Activated naive CD4-positive, alpha-beta T cell treated with anti-CD3 and anti-CD28 coated beads for 36 hours (primary cell): ENCODE measurements at regions not wholly inside any gene's neighbourhood (a gene's known extent, or its start where the extent isn't known, plus 50 kb on each side); places are given as distances from the start of the nearest gene placed in this dataset.

Source experiments
- CTCF ChIA-PET: fragments of 350-600 bp; sonication (Branson Sonifier 250); formaldehyde crosslinking; loops from one replicate; lab custom pipeline; 2021; ENCODE audit warnings: antibody characterized with exemption; lab: Charles Lee
- DNase-seq: peaks from one replicate; pipeline ENCODE4 v3.0.0-alpha.2; 2020
- H3K27ac Mint-ChIP-seq: one replicate; pipeline ENCODE4 v1.8.0; 2021; ENCODE audit warnings: mild to moderate bottlenecking, mixed read lengths
- H3K27me3 Mint-ChIP-seq: one replicate; pipeline ENCODE4 v1.8.0; 2021; ENCODE audit warnings: low read depth, mixed read lengths
- H3K36me3 Mint-ChIP-seq: one replicate; pipeline ENCODE4 v1.8.0; 2021; ENCODE audit warnings: low read depth, mixed read lengths
- H3K4me1 Mint-ChIP-seq: one replicate; pipeline ENCODE4 v1.8.0; 2021; ENCODE audit warnings: low read depth, mixed read lengths
- H3K4me3 Mint-ChIP-seq: one replicate; pipeline ENCODE4 v1.8.0; 2021; ENCODE audit warnings: mild to moderate bottlenecking, moderate library complexity, mixed read lengths
- H3K9me3 Mint-ChIP-seq: one replicate; pipeline ENCODE4 v1.8.0; 2021; ENCODE audit warnings: mixed read lengths
- intact Hi-C: fragments of 100-400 bp; cut with micrococcal nuclease; formaldehyde crosslinking; loops from one replicate; pipeline ENCODE4 v1.15.1; 2023

- CTCF ChIA-PET, result no interaction called here
- Mint-ChIP-seq H3K36me3 (no peaks in the 10 kb centered on the region), H3K27ac (no peak overlapping the region), H3K4me3 (no peak overlapping the region), H3K4me1 (no peaks in the 10 kb centered on the region), H3K27me3 (no peaks in the 10 kb centered on the region), H3K9me3 (peaks cover 2% of the 10 kb centered on the region)
- intact Hi-C loops, result no loop called here
- DNase-seq, result no peak
Observed at GRCh38 chr4:124945422-124945821, 232.9 kb upstream of the ANKRD50 start.

DNA sequence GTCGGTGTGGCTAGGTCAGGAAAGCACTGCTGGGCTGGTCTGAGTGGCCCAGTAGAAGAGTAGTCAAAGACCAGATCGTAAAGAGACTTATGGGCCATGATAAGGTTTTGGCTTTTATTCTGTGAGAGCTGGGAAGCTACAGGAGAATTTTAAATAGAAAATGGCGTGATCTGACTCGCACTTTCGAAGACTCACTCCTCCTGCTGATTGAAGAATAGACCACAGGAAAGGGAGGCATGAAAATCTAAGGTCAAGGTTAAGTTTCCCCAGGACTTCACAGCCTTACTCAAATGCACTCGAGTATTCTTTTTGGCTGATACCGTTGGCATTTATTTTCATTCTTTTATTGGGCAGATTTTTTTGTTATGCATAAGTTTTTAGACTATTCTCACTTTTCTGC, 231.4 kb upstream of the ANKRD50 start:
- Mint-ChIP-seq H3K27me3 (no peaks in the 10 kb centered on the region), H3K4me3 (no peak overlapping the region), H3K36me3 (no peaks in the 10 kb centered on the region), H3K27ac (no peak overlapping the region), H3K9me3 (peaks cover 2% of the 10 kb centered on the region), H3K4me1 (no peaks in the 10 kb centered on the region)
- CTCF ChIA-PET, result interaction anchor here (0.6 kb wide), 1 partner anchor 159 kb away, joined by 3 read pairs; no protein-coding TSS in a partner anchor
- intact Hi-C loops, result no loop called here
- no peak for DNase-seq

DNA sequence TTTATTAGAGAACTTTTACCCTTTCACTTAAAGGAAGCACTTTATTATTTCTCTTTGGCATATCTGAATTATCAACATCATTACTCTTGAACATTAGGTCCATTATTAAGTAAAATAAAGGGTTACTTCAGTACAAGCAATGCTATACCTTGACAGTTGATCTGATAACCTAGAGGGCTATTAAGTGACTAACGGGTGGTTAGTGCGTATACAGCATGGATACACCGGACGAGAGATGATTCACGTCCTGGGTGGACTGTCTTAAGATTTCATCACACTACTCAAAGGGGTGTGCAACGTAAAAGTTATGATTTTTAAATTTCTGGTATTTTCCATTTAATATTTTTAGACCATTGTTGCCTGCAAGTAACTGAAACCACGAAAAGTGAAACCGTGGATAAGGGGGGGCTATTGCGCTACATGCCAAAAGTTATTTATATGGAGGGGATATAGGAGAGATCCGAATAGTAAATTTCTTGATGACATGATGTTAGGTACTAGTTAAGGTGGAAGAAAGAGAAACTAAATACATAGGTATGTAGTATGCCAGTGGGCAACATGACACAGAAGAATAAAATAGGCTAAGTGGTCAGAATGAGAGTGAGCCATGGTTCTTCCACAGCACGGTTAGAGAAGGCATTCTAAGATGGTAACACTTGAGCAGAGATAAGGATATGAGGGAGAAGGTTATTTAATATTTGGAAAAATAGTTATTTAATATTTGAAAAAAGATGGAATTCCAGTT, 230.8 kb upstream of the ANKRD50 start:
- intact Hi-C loops, result no loop called here
- H3K4me1 Mint-ChIP-seq, result no peaks in the 10 kb centered on the region
- H3K27ac Mint-ChIP-seq, result no peak overlapping the region
- H3K36me3 Mint-ChIP-seq, result no peaks in the 10 kb centered on the region
- CTCF ChIA-PET, result no interaction called here
- H3K9me3 Mint-ChIP-seq, result peaks cover 2% of the 10 kb centered on the region
- DNase-seq, result no peak
- no peaks in the 10 kb centered on the region for H3K27me3 Mint-ChIP-seq
- H3K4me3 Mint-ChIP-seq, result no peak overlapping the region

GRCh38 chr4:124941267-124941666, 228.7 kb upstream of the ANKRD50 start:
- intact Hi-C loops, result no loop called here
- Mint-ChIP-seq H3K27ac (no peak overlapping the region), H3K27me3 (no peaks in the 10 kb centered on the region), H3K9me3 (peaks cover 3% of the 10 kb centered on the region), H3K36me3 (no peaks in the 10 kb centered on the region), H3K4me3 (no peak overlapping the region), H3K4me1 (no peaks in the 10 kb centered on the region)
- CTCF ChIA-PET, result no interaction called here
- DNase-seq, result no peak

GRCh38 chr4:124940387-124940786, 227.9 kb upstream of the ANKRD50 start:
- CTCF ChIA-PET, result no interaction called here
- Mint-ChIP-seq H3K4me3 (no peak overlapping the region), H3K4me1 (no peaks in the 10 kb centered on the region), H3K27me3 (no peaks in the 10 kb centered on the region), H3K36me3 (no peaks in the 10 kb centered on the region), H3K27ac (no peak overlapping the region), H3K9me3 (peaks cover 3% of the 10 kb centered on the region)
- DNase-seq, result no peak
- intact Hi-C loops, result no loop called here

- no peak overlapping the region for H3K4me3 Mint-ChIP-seq
- H3K4me1 Mint-ChIP-seq, result no peaks in the 10 kb centered on the region
- CTCF ChIA-PET, result no interaction called here
- no peak for DNase-seq
- H3K36me3 Mint-ChIP-seq, result no peaks in the 10 kb centered on the region
- no peaks in the 10 kb centered on the region for H3K27me3 Mint-ChIP-seq
- H3K9me3 Mint-ChIP-seq, result peaks cover 3% of the 10 kb centered on the region
- intact Hi-C loops, result no loop called here
- no peak overlapping the region for H3K27ac Mint-ChIP-seq
Observed at GRCh38 chr4:124939908-124940307, 227.4 kb upstream of the ANKRD50 start.

DNA sequence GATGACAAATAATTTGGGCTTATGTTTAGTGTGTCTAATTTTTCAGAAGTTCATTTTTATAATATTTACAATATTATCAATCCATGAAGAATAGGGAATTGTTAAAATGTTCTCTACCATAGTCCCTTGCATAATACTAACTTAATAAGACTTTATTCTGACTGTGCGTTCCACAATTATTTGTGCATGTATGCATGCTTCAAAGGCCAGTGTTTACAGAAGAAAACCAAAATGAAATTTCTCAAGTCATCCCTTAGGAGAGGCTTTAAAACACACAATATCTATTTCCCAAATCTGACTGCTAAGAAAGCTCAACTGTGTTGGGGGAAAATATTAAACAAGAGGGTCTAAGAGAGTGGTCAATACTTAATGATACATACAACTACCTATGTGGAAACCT, 226.3 kb upstream of the ANKRD50 start:
- CTCF ChIA-PET, result no interaction called here
- Mint-ChIP-seq H3K9me3 (peaks cover 3% of the 10 kb centered on the region), H3K4me3 (no peak overlapping the region), H3K27me3 (no peaks in the 10 kb centered on the region), H3K36me3 (no peaks in the 10 kb centered on the region), H3K27ac (no peak overlapping the region), H3K4me1 (no peaks in the 10 kb centered on the region)
- intact Hi-C loops, result no loop called here
- no peak for DNase-seq

- no peak overlapping the region for H3K27ac Mint-ChIP-seq
- H3K4me3 Mint-ChIP-seq, result no peak overlapping the region
- CTCF ChIA-PET, result no interaction called here
- H3K36me3 Mint-ChIP-seq, result no peaks in the 10 kb centered on the region
- DNase-seq, result no peak
- H3K27me3 Mint-ChIP-seq, result no peaks in the 10 kb centered on the region
- intact Hi-C loops, result no loop called here
- H3K4me1 Mint-ChIP-seq, result no peaks in the 10 kb centered on the region
- H3K9me3 Mint-ChIP-seq, result peaks cover 3% of the 10 kb centered on the region
Observed at GRCh38 chr4:124937993-124938392, 225.5 kb upstream of the ANKRD50 start.

DNA sequence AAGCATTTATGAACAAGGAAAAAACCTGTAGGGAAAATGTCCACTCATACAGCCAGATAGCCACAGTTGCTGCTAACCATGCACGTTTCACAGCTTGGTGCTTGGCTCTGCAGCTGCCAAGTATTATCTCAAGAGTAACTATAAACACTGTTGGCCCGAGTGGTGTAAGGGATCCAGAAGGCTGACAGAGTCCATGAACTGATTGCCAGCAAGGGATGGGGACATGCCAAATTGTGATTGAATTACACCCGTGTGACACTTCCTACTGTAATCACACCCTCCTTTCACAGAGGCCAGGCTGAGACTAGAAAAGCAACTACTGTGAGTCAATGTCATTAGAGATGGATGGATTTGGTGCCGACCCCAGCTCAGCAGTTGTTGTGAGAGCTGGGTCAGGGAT, 223.9 kb upstream of the ANKRD50 start:
- no peaks in the 10 kb centered on the region for H3K4me1 Mint-ChIP-seq
- H3K27me3 Mint-ChIP-seq, result no peaks in the 10 kb centered on the region

GRCh38 chr4:124934916-124935315, 222.4 kb upstream of the ANKRD50 start:
- DNase-seq, result no peak
- Mint-ChIP-seq H3K36me3 (no peaks in the 10 kb centered on the region), H3K9me3 (peaks cover 3% of the 10 kb centered on the region), H3K27ac (no peak overlapping the region), H3K4me3 (no peak overlapping the region), H3K27me3 (no peaks in the 10 kb centered on the region), H3K4me1 (no peaks in the 10 kb centered on the region)
- CTCF ChIA-PET, result no interaction called here
- intact Hi-C loops, result no loop called here

More for the DNA sequence above, 223.9 kb upstream of the ANKRD50 start:
- CTCF ChIA-PET, result no interaction called here
- intact Hi-C loops, result no loop called here
- H3K36me3 Mint-ChIP-seq, result no peaks in the 10 kb centered on the region
- no peak for DNase-seq
- H3K9me3 Mint-ChIP-seq, result peaks cover 3% of the 10 kb centered on the region
- no peak overlapping the region for H3K4me3 Mint-ChIP-seq
- H3K27ac Mint-ChIP-seq, result no peak overlapping the region

DNA sequence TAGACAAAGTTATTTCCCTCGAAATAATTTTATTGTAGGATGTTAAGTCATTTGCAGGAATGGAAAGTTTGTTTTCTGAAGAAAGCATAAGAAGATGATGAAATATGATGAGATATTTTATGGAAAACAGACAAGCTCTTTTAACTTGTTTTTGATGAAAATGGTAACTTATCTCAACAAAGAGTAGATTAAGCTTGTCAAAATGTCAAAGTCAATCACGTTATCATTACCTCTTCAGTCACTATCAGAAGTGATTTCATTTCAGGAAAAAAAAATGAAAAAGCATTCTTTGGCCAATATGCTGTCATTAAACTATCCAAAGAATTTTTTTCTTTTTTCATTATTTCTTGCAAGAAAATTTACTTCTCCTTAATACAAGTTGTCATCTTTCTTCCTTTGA, 221.0 kb upstream of the ANKRD50 start:
- Mint-ChIP-seq H3K4me3 (no peak overlapping the region), H3K27ac (no peak overlapping the region), H3K9me3 (peaks cover 1% of the 10 kb centered on the region), H3K27me3 (no peaks in the 10 kb centered on the region), H3K36me3 (no peaks in the 10 kb centered on the region), H3K4me1 (no peaks in the 10 kb centered on the region)
- intact Hi-C loops, result no loop called here
- CTCF ChIA-PET, result no interaction called here
- no peak for DNase-seq

DNA sequence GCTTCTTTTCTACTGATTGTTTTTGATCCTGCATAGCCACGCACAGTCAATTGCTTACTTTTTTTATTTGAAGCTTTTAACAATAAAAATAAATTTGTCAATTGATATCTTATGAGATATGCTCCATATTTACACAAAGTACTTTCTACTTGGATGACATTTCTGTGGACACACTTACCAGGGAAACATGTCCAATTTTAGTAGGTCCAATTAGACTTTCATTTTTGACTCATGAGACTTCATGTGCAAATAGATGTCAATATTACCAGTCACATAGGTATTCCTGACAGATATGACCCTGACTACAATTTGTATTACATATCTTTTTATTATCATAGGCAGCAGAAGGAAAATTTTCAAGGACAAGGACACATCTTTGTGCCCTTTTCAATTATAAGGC, 219.9 kb upstream of the ANKRD50 start:
- intact Hi-C loops, result no loop called here
- CTCF ChIA-PET, result no interaction called here
- H3K4me1 Mint-ChIP-seq, result no peaks in the 10 kb centered on the region

GRCh38 chr4:124931050-124931449, 218.5 kb upstream of the ANKRD50 start:
- no peaks in the 10 kb centered on the region for H3K27me3 Mint-ChIP-seq
- no peaks in the 10 kb centered on the region for H3K36me3 Mint-ChIP-seq
- intact Hi-C loops, result no loop called here
- no peaks in the 10 kb centered on the region for H3K9me3 Mint-ChIP-seq
- H3K27ac Mint-ChIP-seq, result no peak overlapping the region
- no peak for DNase-seq
- no peaks in the 10 kb centered on the region for H3K4me1 Mint-ChIP-seq
- CTCF ChIA-PET, result no interaction called here
- H3K4me3 Mint-ChIP-seq, result no peak overlapping the region

More for the DNA sequence above, 219.9 kb upstream of the ANKRD50 start:
- Mint-ChIP-seq H3K27me3 (no peaks in the 10 kb centered on the region), H3K27ac (no peak overlapping the region), H3K9me3 (no peaks in the 10 kb centered on the region), H3K4me3 (no peak overlapping the region), H3K36me3 (no peaks in the 10 kb centered on the region)
- DNase-seq, result no peak
